WTC11 (cell line): ENCODE measurements at regions not wholly inside any gene's neighbourhood (a gene's known extent, or its start where the extent isn't known, plus 50 kb on each side); places are given as distances from the start of the nearest gene placed in this dataset.

Experiments
- ATAC-seq: fragments of 200-7000 bp; cut with Tn5 transposase; 2 replicates; pipeline ENCODE4 v1.10.0; 2021; ENCODE audit warnings: mild to moderate bottlenecking, moderate library complexity
- CTCF ChIA-PET: fragments of 300-600 bp; sonication (Branson Sonifier 250); formaldehyde crosslinking; loops from one replicate; lab custom pipeline; 2021; ENCODE audit warnings: antibody characterized with exemption; lab: Charles Lee
- POLR2A ChIA-PET: fragments of 350-600 bp; sonication (Branson Sonifier 250); formaldehyde crosslinking; loops from one replicate; lab custom pipeline; 2021; ENCODE audit warnings: antibody characterized with exemption; lab: Charles Lee
- DNase-seq: peaks from one replicate; pipeline ENCODE4 v3.0.0; 2021; ENCODE audit warnings: low spot score
- H3K27ac Mint-ChIP-seq: 2 replicates; pipeline ENCODE4 v1.8.0; 2021; ENCODE audit warnings: mixed read lengths
- H3K27me3 Mint-ChIP-seq: 2 replicates; pipeline ENCODE4 v1.8.0; 2021; ENCODE audit warnings: low read depth, mild to moderate bottlenecking, moderate library complexity, mixed read lengths
- H3K36me3 Mint-ChIP-seq: 2 replicates; pipeline ENCODE4 v1.8.0; 2021; ENCODE audit warnings: mixed read lengths
- H3K4me1 Mint-ChIP-seq: 2 replicates; pipeline ENCODE4 v1.8.0; 2022; ENCODE audit warnings: mixed read lengths
- H3K4me3 Mint-ChIP-seq: 2 replicates; pipeline ENCODE4 v1.8.0; 2021; ENCODE audit warnings: mild to moderate bottlenecking, moderate library complexity, mixed read lengths
- H3K9me3 Mint-ChIP-seq: 2 replicates; pipeline ENCODE4 v1.8.0; 2021; ENCODE audit warnings: mixed read lengths
- CREB1 ChIP-seq: sonication (generic); formaldehyde crosslinking; IDR thresholded peaks from 2 replicates; pipeline ENCODE4 v1.8.0; 2023; ENCODE audit warnings: mild to moderate bottlenecking, missing genetic modification reagents
- ETV6 ChIP-seq: sonication (generic); formaldehyde crosslinking; IDR thresholded peaks from 2 replicates; pipeline ENCODE4 v1.8.1; 2022; ENCODE audit warnings: mild to moderate bottlenecking, missing genetic modification reagents
- FOXJ3 ChIP-seq: sonication (generic); formaldehyde crosslinking; IDR thresholded peaks from 2 replicates; pipeline ENCODE4 v1.9.0; 2021; ENCODE audit warnings: missing genetic modification reagents, mild to moderate bottlenecking, borderline replicate concordance
- PRRX2 ChIP-seq: fragments of 250-450 bp; sonication (Bioruptor Pico); IDR thresholded peaks from 2 replicates; pipeline ENCODE4 v1.8.0; 2021; ENCODE audit warnings: mild to moderate bottlenecking
- SMAD4 ChIP-seq: sonication (generic); formaldehyde crosslinking; IDR thresholded peaks from 2 replicates; pipeline ENCODE4 v1.8.0; 2022; ENCODE audit warnings: mild to moderate bottlenecking, missing genetic modification reagents
- ZNF138 ChIP-seq: sonication (generic); formaldehyde crosslinking; conservative IDR thresholded peaks from 2 replicates; pipeline ENCODE4 v1.8.1; 2022; ENCODE audit warnings: mild to moderate bottlenecking, moderate library complexity, missing genetic modification reagents
- ZNF396 ChIP-seq: fragments of 250-450 bp; sonication (Bioruptor Pico); IDR thresholded peaks from 2 replicates; pipeline ENCODE4 v1.8.0; 2021; ENCODE audit warnings: mild to moderate bottlenecking, moderate library complexity, borderline replicate concordance
- TF ChIP-seq, protein P1 (sequence below): fragments of 250-450 bp; sonication (Bioruptor Pico); IDR thresholded peaks from 2 replicates; pipeline ENCODE4 v1.9.0; 2021; ENCODE audit warnings: moderate library complexity, mild to moderate bottlenecking, inconsistent platforms, borderline replicate concordance
- TF ChIP-seq, protein P2 (sequence below): sonication (generic); formaldehyde crosslinking; IDR thresholded peaks from 2 replicates; pipeline ENCODE4 v1.8.0; 2022; ENCODE audit warnings: mild to moderate bottlenecking, missing genetic modification reagents
- TF ChIP-seq, protein P3 (sequence below): sonication (generic); formaldehyde crosslinking; IDR thresholded peaks from 2 replicates; pipeline ENCODE4 v1.8.1; 2023; ENCODE audit warnings: mild to moderate bottlenecking, moderate library complexity, missing genetic modification reagents
- TF ChIP-seq, protein P4 (sequence below): sonication (generic); formaldehyde crosslinking; IDR thresholded peaks from 2 replicates; pipeline ENCODE4 v1.8.1; 2023; ENCODE audit warnings: mild to moderate bottlenecking, missing genetic modification reagents
- TF ChIP-seq, protein P5 (sequence below): sonication (generic); formaldehyde crosslinking; conservative IDR thresholded peaks from 2 replicates; pipeline ENCODE4 v1.8.1; 2023; ENCODE audit warnings: mild to moderate bottlenecking, low read depth, missing genetic modification reagents, moderate library complexity
- TF ChIP-seq, protein P6 (sequence below): sonication (generic); formaldehyde crosslinking; IDR thresholded peaks from 2 replicates; pipeline ENCODE4 v1.8.0; 2022; ENCODE audit warnings: mild to moderate bottlenecking, missing genetic modification reagents
- TF ChIP-seq, protein P7 (sequence below): sonication (generic); formaldehyde crosslinking; IDR thresholded peaks from 2 replicates; pipeline ENCODE4 v1.8.0; 2022; ENCODE audit warnings: mild to moderate bottlenecking, missing genetic modification reagents
- TF ChIP-seq, protein P8 (sequence below): sonication (generic); formaldehyde crosslinking; IDR thresholded peaks from 2 replicates; pipeline ENCODE4 v1.8.0; 2022; ENCODE audit warnings: missing genetic modification reagents
- TF ChIP-seq, protein P9 (sequence below): fragments of 250-450 bp; sonication (Bioruptor Pico); conservative IDR thresholded peaks from 2 replicates; pipeline ENCODE4 v1.9.0; 2021; ENCODE audit warnings: mild to moderate bottlenecking

DNA sequence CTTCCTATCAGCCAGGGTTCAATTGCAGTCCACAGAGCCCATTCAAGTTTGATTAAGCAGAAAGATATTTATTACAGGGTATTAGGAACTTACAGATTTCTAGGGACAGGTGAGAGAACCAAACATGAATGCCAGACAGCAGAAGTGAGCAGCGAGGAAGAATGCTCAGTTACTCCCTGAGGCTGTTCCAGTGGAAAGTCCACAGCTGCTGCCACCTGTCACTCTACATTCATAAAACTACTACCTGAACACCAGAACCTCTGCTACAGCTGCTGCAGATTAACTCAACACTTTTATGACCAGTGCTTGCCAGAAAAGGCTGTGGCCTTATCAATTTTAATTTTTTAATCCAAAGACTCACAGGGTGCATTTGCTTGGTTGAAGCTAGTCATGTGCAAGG, 325.4 kb upstream of the ONECUT1 start:
- DNase-seq, result no peak
- TF ChIP-seq ETV6 (CRISPR knock-in tag), result no peak
- TF ChIP-seq, protein P1, sequence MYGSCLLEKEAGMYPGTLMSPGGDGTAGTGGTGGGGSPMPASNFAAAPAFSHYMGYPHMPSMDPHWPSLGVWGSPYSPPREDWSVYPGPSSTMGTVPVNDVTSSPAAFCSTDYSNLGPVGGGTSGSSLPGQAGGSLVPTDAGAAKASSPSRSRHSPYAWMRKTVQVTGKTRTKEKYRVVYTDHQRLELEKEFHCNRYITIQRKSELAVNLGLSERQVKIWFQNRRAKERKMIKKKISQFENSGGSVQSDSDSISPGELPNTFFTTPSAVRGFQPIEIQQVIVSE (CRISPR knock-in tag), result no peak
- TF ChIP-seq ZNF138, result no peak
- TF ChIP-seq, protein P2, sequence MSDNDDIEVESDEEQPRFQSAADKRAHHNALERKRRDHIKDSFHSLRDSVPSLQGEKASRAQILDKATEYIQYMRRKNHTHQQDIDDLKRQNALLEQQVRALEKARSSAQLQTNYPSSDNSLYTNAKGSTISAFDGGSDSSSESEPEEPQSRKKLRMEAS (CRISPR knock-in tag), result no peak
- TF ChIP-seq, protein P3, sequence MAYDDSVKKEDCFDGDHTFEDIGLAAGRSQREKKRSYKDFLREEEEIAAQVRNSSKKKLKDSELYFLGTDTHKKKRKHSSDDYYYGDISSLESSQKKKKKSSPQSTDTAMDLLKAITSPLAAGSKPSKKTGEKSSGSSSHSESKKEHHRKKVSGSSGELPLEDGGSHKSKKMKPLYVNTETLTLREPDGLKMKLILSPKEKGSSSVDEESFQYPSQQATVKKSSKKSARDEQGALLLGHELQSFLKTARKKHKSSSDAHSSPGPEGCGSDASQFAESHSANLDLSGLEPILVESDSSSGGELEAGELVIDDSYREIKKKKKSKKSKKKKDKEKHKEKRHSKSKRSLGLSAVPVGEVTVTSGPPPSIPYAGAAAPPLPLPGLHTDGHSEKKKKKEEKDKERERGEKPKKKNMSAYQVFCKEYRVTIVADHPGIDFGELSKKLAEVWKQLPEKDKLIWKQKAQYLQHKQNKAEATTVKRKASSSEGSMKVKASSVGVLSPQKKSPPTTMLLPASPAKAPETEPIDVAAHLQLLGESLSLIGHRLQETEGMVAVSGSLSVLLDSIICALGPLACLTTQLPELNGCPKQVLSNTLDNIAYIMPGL (CRISPR knock-in tag), result no peak
- TF ChIP-seq, protein P4, sequence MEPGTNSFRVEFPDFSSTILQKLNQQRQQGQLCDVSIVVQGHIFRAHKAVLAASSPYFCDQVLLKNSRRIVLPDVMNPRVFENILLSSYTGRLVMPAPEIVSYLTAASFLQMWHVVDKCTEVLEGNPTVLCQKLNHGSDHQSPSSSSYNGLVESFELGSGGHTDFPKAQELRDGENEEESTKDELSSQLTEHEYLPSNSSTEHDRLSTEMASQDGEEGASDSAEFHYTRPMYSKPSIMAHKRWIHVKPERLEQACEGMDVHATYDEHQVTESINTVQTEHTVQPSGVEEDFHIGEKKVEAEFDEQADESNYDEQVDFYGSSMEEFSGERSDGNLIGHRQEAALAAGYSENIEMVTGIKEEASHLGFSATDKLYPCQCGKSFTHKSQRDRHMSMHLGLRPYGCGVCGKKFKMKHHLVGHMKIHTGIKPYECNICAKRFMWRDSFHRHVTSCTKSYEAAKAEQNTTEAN, result no peak
- no peak for TF ChIP-seq FOXJ3 (CRISPR knock-in tag)
- TF ChIP-seq PRRX2 (CRISPR knock-in tag), result no peak
- TF ChIP-seq, protein P5, sequence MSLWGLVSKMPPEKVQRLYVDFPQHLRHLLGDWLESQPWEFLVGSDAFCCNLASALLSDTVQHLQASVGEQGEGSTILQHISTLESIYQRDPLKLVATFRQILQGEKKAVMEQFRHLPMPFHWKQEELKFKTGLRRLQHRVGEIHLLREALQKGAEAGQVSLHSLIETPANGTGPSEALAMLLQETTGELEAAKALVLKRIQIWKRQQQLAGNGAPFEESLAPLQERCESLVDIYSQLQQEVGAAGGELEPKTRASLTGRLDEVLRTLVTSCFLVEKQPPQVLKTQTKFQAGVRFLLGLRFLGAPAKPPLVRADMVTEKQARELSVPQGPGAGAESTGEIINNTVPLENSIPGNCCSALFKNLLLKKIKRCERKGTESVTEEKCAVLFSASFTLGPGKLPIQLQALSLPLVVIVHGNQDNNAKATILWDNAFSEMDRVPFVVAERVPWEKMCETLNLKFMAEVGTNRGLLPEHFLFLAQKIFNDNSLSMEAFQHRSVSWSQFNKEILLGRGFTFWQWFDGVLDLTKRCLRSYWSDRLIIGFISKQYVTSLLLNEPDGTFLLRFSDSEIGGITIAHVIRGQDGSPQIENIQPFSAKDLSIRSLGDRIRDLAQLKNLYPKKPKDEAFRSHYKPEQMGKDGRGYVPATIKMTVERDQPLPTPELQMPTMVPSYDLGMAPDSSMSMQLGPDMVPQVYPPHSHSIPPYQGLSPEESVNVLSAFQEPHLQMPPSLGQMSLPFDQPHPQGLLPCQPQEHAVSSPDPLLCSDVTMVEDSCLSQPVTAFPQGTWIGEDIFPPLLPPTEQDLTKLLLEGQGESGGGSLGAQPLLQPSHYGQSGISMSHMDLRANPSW (CRISPR knock-in tag), result no peak
- TF ChIP-seq, protein P6, sequence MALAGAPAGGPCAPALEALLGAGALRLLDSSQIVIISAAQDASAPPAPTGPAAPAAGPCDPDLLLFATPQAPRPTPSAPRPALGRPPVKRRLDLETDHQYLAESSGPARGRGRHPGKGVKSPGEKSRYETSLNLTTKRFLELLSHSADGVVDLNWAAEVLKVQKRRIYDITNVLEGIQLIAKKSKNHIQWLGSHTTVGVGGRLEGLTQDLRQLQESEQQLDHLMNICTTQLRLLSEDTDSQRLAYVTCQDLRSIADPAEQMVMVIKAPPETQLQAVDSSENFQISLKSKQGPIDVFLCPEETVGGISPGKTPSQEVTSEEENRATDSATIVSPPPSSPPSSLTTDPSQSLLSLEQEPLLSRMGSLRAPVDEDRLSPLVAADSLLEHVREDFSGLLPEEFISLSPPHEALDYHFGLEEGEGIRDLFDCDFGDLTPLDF (CRISPR knock-in tag), result no peak
- TF ChIP-seq, protein P7, sequence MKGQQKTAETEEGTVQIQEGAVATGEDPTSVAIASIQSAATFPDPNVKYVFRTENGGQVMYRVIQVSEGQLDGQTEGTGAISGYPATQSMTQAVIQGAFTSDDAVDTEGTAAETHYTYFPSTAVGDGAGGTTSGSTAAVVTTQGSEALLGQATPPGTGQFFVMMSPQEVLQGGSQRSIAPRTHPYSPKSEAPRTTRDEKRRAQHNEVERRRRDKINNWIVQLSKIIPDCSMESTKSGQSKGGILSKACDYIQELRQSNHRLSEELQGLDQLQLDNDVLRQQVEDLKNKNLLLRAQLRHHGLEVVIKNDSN (CRISPR knock-in tag), result no peak
- no peak for TF ChIP-seq SMAD4 (CRISPR knock-in tag)
- TF ChIP-seq CREB1 (CRISPR knock-in tag), result no peak
- TF ChIP-seq, protein P8, sequence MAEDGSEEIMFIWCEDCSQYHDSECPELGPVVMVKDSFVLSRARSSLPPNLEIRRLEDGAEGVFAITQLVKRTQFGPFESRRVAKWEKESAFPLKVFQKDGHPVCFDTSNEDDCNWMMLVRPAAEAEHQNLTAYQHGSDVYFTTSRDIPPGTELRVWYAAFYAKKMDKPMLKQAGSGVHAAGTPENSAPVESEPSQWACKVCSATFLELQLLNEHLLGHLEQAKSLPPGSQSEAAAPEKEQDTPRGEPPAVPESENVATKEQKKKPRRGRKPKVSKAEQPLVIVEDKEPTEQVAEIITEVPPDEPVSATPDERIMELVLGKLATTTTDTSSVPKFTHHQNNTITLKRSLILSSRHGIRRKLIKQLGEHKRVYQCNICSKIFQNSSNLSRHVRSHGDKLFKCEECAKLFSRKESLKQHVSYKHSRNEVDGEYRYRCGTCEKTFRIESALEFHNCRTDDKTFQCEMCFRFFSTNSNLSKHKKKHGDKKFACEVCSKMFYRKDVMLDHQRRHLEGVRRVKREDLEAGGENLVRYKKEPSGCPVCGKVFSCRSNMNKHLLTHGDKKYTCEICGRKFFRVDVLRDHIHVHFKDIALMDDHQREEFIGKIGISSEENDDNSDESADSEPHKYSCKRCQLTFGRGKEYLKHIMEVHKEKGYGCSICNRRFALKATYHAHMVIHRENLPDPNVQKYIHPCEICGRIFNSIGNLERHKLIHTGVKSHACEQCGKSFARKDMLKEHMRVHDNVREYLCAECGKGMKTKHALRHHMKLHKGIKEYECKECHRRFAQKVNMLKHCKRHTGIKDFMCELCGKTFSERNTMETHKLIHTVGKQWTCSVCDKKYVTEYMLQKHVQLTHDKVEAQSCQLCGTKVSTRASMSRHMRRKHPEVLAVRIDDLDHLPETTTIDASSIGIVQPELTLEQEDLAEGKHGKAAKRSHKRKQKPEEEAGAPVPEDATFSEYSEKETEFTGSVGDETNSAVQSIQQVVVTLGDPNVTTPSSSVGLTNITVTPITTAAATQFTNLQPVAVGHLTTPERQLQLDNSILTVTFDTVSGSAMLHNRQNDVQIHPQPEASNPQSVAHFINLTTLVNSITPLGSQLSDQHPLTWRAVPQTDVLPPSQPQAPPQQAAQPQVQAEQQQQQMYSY (CRISPR knock-in tag), result no peak
- TF ChIP-seq ZNF396, result no peak
- TF ChIP-seq, protein P9, sequence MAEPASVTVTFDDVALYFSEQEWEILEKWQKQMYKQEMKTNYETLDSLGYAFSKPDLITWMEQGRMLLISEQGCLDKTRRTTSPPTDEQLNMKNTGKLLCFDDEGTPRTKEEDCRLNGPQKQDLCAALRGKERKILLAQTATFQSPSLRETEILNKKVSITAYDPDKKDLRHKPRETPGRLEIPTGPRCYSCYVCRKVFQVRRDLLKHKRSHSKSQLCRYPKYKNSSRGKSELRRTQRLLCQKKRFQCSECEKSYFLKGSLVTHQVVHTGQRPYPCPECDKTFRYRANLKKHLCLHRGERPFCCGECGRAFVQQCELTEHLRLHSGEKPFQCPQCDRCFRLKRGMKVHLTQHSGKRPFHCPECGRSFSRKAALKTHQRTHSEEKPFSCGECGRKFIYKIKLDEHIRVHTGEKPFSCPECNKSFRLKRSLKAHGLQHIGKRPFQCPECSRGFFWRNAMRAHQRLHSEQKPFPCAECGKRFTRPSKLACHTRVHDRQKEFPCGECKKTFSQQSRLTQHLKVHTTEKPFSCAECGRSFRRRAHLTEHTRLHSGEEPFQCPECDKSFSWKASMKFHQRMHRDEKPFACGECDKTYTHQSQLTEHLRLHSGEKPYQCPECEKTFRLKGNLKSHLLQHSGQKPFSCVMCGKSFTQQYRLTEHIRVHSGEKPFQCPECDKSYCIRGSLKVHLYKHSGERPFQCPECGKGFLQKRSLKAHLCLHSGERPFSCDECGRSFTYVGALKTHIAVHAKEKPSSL (CRISPR knock-in tag), result no peak
- no peak for ATAC-seq
- Mint-ChIP-seq H3K9me3 (no peaks in the 10 kb centered on the region; the same call in 1 of the 2 replicates), H3K36me3 (0 out of 2 replicates have a peak, but pooled peaks cover 5% of the 10 kb centered on the region), H3K4me3 (no peak overlapping the region), H3K27me3 (peaks cover 4% of the 10 kb centered on the region), H3K4me1 (peaks cover 15% of the 10 kb centered on the region), H3K27ac (no peak overlapping the region)
- CTCF ChIA-PET, result no interaction called here
- POLR2A ChIA-PET, result interaction anchor here (0.9 kb wide), 1 partner anchor 310 kb away, joined by 4 read pairs; no protein-coding TSS in a partner anchor
